ENCODE measurements at regions not wholly inside any gene's neighbourhood (a gene's known extent, or its start where the extent isn't known, plus 50 kb on each side); places are given as distances from the start of the nearest gene placed in this dataset.

GRCh38 chr7:114148779-114149178, 230.0 kb upstream of the PPP1R3A start:
- dilution Hi-C loops (cut with MboI; ENCODE audit: extremely low pct_ligation_motif_present, low sequenced_read_pairs), result no loop called here
- Histone ChIP-seq H3K9me1 (ENCODE audit: control insufficient read depth, extremely low read depth, insufficient read depth, low read length) (no peaks in the 10 kb centered on the region), H4K20me1 (ENCODE audit: control insufficient read depth, extremely low read depth, insufficient read depth, low read length) (no peaks in the 10 kb centered on the region), H3K4me3 (ENCODE audit: control insufficient read depth in 2 of 3, extremely low read depth in 1 of 3, insufficient read depth in 2 of 3, low read depth in 1 of 3, low read length in 3 of 3) (no peak overlapping the region), H3K36me3 (ENCODE audit: control insufficient read depth in 2 of 2, extremely low read depth in 1 of 2, insufficient read depth in 2 of 2, low read length in 2 of 2) (no peaks in the 10 kb centered on the region), H3K4me1 (ENCODE audit: control insufficient read depth, extremely low read depth, insufficient read depth, low read length) (no peaks in the 10 kb centered on the region), H3K79me2 (ENCODE audit: control insufficient read depth, insufficient read depth, low read length) (no peaks in the 10 kb centered on the region), H3K27me3 (ENCODE audit: control insufficient read depth, extremely low read depth, insufficient read depth, low read length) (no peaks in the 10 kb centered on the region), H3K9ac (ENCODE audit: control insufficient read depth, extremely low read depth, insufficient read depth, low read length) (no peak overlapping the region), H3K27ac (ENCODE audit: control insufficient read depth, insufficient read depth, low read length) (no peak overlapping the region), H2AFZ (ENCODE audit: control insufficient read depth, low read length) (no peak overlapping the region), H3K9me3 (ENCODE audit: control insufficient read depth, low read depth, low read length) (no peaks in the 10 kb centered on the region), H3K4me2 (ENCODE audit: control insufficient read depth, extremely low read depth, insufficient read depth, low read depth, low read length) (no peak overlapping the region)
- DNase-seq (ENCODE audit: low read depth, low spot score) (no peak), FAIRE-seq (no peak)
- TF ChIP-seq CTCF (optimal IDR thresholded peaks at IDR 0.05 in 1 of 3, IDR thresholded peaks at IDR 0.05 in 1 of 3, conservative IDR thresholded peaks at IDR 0.05 in 1 of 3; ENCODE audit: extremely low read depth in 1 of 3, insufficient read depth in 2 of 3, low read length in 3 of 3), result no peak
- no peak for TF ChIP-seq EZH2 (IDR thresholded peaks at IDR 0.05; ENCODE audit: low read length)

GRCh38 chr7:114141415-114141814, 222.6 kb upstream of the PPP1R3A start:
- Histone ChIP-seq H3K27me3 (ENCODE audit: control insufficient read depth, extremely low read depth, insufficient read depth, low read length) (no peaks in the 10 kb centered on the region), H3K4me2 (ENCODE audit: control insufficient read depth, extremely low read depth, insufficient read depth, low read depth, low read length) (no peak overlapping the region), H3K9me3 (ENCODE audit: control insufficient read depth, low read depth, low read length) (no peaks in the 10 kb centered on the region), H3K36me3 (ENCODE audit: control insufficient read depth in 2 of 2, extremely low read depth in 1 of 2, insufficient read depth in 2 of 2, low read length in 2 of 2) (no peaks in the 10 kb centered on the region), H3K79me2 (ENCODE audit: control insufficient read depth, insufficient read depth, low read length) (no peaks in the 10 kb centered on the region), H4K20me1 (ENCODE audit: control insufficient read depth, extremely low read depth, insufficient read depth, low read length) (no peaks in the 10 kb centered on the region), H3K27ac (ENCODE audit: control insufficient read depth, insufficient read depth, low read length) (no peak overlapping the region), H2AFZ (ENCODE audit: control insufficient read depth, low read length) (no peak overlapping the region), H3K4me3 (ENCODE audit: control insufficient read depth in 2 of 3, extremely low read depth in 1 of 3, insufficient read depth in 2 of 3, low read depth in 1 of 3, low read length in 3 of 3) (no peak overlapping the region), H3K9ac (ENCODE audit: control insufficient read depth, extremely low read depth, insufficient read depth, low read length) (no peak overlapping the region), H3K9me1 (ENCODE audit: control insufficient read depth, extremely low read depth, insufficient read depth, low read length) (no peaks in the 10 kb centered on the region), H3K4me1 (ENCODE audit: control insufficient read depth, extremely low read depth, insufficient read depth, low read length) (no peaks in the 10 kb centered on the region)
- TF ChIP-seq EZH2 (IDR thresholded peaks at IDR 0.05; ENCODE audit: low read length) (no peak), CTCF (optimal IDR thresholded peaks at IDR 0.05 in 1 of 3, IDR thresholded peaks at IDR 0.05 in 1 of 3, conservative IDR thresholded peaks at IDR 0.05 in 1 of 3; ENCODE audit: extremely low read depth in 1 of 3, insufficient read depth in 2 of 3, low read length in 3 of 3) (no peak)
- dilution Hi-C loops (cut with MboI; ENCODE audit: extremely low pct_ligation_motif_present, low sequenced_read_pairs), result no loop called here
- no peak for FAIRE-seq
- no peak for DNase-seq (ENCODE audit: low read depth, low spot score)

Measured in keratinocyte (primary cell).